ENCODE measurements at regions not wholly inside any gene's neighbourhood (a gene's known extent, or its start where the extent isn't known, plus 50 kb on each side); places are given as distances from the start of the nearest gene placed in this dataset.

- H3K9me3 ChIP-seq (ENCODE audit: severe bottlenecking): no peaks in the 10 kb centered on the region
- H3K36me3 ChIP-seq: no peaks in the 10 kb centered on the region
- H3K27ac ChIP-seq: no peak overlapping the region
- H3K4me3 ChIP-seq (ENCODE audit: low read depth, low read length): no peak overlapping the region
- no peaks in the 10 kb centered on the region for H3K27me3 ChIP-seq (ENCODE audit: insufficient read depth, low read depth, severe bottlenecking)
- TF ChIP-seq CTCF (IDR thresholded peaks at IDR 0.05; ENCODE audit: low read depth, low read length): no peak
- no peak for DNase-seq
Observed at GRCh38 chr7:54653905-54654304, 105.1 kb downstream of the SEC61G start.

- Histone ChIP-seq H3K27me3 (ENCODE audit: insufficient read depth, low read depth, severe bottlenecking) (no peaks in the 10 kb centered on the region), H3K4me3 (ENCODE audit: low read depth, low read length) (no peak overlapping the region), H3K9me3 (ENCODE audit: severe bottlenecking) (no peaks in the 10 kb centered on the region), H3K27ac (no peak overlapping the region), H3K36me3 (no peaks in the 10 kb centered on the region)
- no peak for TF ChIP-seq CTCF (IDR thresholded peaks at IDR 0.05; ENCODE audit: low read depth, low read length)
- no peak for DNase-seq
Observed at GRCh38 chr7:54643064-54643463, 100.9 kb downstream of the VSTM2A start.

DNA sequence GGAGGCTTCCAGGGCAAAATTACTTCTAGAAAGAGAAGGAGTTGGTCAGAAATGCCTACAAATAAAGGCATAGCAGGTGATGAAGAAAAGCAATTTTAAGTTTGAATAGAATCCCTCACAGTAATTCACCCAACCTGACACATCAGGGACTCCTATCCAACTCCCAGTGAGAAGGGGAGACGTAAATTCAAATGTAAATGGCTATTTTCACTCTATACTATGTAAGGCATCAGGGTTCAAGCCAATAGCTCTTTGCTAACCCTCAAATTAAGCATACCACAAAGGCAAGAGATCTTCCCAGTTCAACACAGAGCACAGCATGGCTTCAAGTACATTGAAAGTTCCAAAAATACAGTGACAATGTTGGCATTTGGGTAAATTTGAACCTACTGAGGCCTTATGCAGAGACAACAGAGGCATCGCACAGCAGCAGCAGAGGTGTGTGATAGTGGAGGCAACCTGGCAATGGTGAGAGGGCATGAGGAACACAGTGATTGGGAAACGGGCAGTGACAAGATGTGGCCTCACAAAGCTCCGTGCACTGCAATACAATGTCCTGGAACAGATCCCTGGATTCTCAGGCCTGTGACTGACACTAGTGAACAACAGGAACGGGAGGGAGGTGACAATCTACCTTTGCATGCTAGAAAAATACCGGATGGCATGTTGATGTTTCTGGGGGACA is 95.7 kb downstream of the VSTM2A start:
- no peak for TF ChIP-seq CTCF (IDR thresholded peaks at IDR 0.05; ENCODE audit: low read depth, low read length)
- Histone ChIP-seq H3K4me3 (ENCODE audit: low read depth, low read length) (no peak overlapping the region), H3K36me3 (no peaks in the 10 kb centered on the region), H3K9me3 (ENCODE audit: severe bottlenecking) (no peaks in the 10 kb centered on the region), H3K27me3 (ENCODE audit: insufficient read depth, low read depth, severe bottlenecking) (no peaks in the 10 kb centered on the region), H3K27ac (no peak overlapping the region)
- no peak for DNase-seq

GRCh38 chr7:54632696-54633095 is 90.5 kb downstream of the VSTM2A start:
- H3K4me3 ChIP-seq (ENCODE audit: low read depth, low read length): no peak overlapping the region
- H3K9me3 ChIP-seq (ENCODE audit: severe bottlenecking): no peaks in the 10 kb centered on the region
- TF ChIP-seq CTCF (IDR thresholded peaks at IDR 0.05; ENCODE audit: low read depth, low read length): no peak
- H3K27me3 ChIP-seq (ENCODE audit: insufficient read depth, low read depth, severe bottlenecking): no peaks in the 10 kb centered on the region
- DNase-seq: no peak
- no peaks in the 10 kb centered on the region for H3K36me3 ChIP-seq
- no peak overlapping the region for H3K27ac ChIP-seq

DNA sequence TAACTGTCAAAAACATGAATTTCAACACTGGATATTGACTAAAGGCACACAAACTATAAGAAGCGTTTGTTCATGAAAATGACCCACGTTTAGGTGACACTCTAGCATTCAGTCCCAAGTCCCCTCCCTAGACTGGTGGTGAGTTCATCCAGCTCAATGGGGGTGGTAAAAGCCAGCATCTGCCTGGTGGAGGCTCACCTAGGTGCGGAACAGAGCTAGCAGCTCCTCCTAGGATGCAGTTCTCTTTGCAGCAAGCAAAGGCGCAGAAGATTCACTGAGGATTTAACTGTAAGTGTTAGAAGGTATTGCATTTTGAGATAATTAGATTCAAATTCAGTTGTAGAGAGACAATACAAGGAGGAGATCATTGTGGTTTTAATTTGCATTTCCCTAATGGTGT is 87.6 kb downstream of the VSTM2A start:
- Histone ChIP-seq H3K4me3 (ENCODE audit: low read depth, low read length) (no peak overlapping the region), H3K27ac (no peak overlapping the region), H3K9me3 (ENCODE audit: severe bottlenecking) (no peaks in the 10 kb centered on the region), H3K36me3 (no peaks in the 10 kb centered on the region), H3K27me3 (ENCODE audit: insufficient read depth, low read depth, severe bottlenecking) (no peaks in the 10 kb centered on the region)
- TF ChIP-seq CTCF (IDR thresholded peaks at IDR 0.05; ENCODE audit: low read depth, low read length): no peak
- no peak for DNase-seq

DNA sequence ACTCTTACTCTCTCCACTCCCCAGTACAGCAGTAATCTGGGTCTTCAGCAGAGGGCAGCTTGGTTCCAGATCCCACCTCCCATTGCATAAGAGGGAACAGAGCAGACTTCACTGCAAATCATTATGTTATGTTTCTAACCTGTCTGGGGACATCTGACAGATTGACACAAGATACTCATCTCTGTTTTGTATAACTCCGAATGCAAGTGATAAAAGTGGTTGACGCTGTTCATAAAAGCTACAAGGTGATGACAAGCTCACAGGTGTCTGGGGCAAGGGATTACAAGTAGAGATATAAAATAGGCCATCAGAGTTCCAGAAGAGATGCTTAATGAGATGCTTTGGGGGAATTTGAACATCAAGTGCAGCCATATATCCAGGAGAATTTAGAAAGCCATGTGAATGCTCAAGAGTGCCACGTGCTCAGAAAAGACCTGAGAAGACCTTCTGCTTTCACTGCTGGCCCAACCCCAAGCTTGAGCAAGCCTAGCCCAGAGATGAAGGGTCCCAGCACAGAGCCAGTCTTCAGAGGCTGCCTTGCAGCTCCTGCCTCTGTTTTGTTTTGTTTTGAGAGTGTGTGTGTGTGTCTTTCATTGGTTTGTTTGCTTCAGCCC is 80.6 kb downstream of the VSTM2A start:
- no peaks in the 10 kb centered on the region for H3K9me3 ChIP-seq (ENCODE audit: severe bottlenecking)
- no peaks in the 10 kb centered on the region for H3K27me3 ChIP-seq (ENCODE audit: insufficient read depth, low read depth, severe bottlenecking)
- no peak for TF ChIP-seq CTCF (IDR thresholded peaks at IDR 0.05; ENCODE audit: low read depth, low read length)
- H3K36me3 ChIP-seq: no peaks in the 10 kb centered on the region
- DNase-seq: no peak
- no peak overlapping the region for H3K4me3 ChIP-seq (ENCODE audit: low read depth, low read length)
- no peak overlapping the region for H3K27ac ChIP-seq

All from WERI-Rb-1 (cell line).